CD4-positive, alpha-beta T cell treated with Interferon alpha-2 for 1 hour (primary cell): ENCODE measurements at regions not wholly inside any gene's neighbourhood (a gene's known extent, or its start where the extent isn't known, plus 50 kb on each side); places are given as distances from the start of the nearest gene placed in this dataset.

Experiments used
- DNase-seq, 2 donors: peaks; one replicate each; pipeline ENCODE4 v3.0.0-alpha.2; 2020 to 2022

DNA sequence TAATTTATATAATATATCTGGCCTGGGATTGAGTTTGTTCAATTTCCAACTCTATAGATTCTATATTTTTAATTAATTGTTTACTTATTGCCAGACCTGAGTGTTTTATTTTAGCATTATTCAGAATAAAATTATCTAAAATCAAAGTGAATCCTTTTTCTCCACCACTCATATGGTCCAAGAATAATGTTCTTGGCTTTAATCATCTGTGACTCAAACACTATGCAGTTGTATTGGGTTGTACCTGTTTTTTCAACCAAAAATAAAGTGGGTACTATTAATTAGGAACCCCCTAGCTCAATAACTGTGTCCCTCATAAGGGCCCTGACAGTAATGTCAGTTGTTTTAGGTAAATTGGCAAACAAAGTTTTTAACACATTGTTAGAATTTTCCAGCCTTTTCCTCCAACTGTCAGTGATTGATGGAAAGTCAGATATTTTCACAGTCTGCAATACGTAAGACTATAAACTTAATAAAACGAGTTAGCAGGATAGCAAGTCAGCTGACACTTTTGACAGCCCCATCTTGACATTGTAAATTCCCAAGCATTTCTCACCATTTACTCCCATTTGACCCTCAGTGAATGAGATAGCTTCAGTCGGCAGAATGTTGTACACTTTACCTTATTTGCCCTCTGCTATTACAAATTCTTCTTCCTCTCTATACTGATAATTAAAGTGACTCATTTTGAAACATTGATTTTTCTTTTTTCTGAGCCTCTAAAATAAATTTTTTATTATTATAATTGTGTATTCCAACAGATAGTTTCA is 587.4 kb downstream of the METTL4 start:
- DNase-seq = no peak

GRCh38 chr18:1993866-1994265 is 577.4 kb downstream of the METTL4 start:
- no peak for DNase-seq

GRCh38 chr18:1994471-1994870 is 576.8 kb downstream of the METTL4 start:
- no peak for DNase-seq

DNA sequence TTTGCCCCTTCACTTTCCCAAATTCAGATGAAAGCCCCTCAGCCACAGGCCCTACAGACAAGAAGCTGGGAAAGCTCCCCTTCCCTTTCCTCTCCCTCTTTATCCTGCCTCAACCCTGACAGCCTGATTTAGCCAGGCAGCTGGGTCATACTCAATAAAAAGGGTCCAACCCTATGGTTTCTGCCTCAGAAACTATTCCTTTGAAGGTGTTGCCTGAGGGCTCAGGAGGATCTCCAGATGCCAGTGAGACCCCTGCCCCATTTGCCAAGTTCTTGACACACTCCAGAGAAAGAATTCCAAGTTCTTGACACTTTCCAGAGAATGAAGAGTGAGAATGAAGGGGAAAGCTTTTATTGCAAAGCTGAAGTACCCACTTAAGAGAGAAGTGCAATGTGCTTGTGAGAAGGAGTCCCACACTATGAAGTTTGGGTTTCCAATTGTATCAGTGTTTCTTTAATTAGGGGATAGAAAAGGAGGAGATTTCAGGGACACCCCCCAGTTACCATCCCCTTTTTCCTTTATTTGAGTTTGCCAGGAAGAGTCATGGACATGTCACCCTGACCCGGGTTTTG is 576.2 kb downstream of the METTL4 start:
- DNase-seq = no peak

DNA sequence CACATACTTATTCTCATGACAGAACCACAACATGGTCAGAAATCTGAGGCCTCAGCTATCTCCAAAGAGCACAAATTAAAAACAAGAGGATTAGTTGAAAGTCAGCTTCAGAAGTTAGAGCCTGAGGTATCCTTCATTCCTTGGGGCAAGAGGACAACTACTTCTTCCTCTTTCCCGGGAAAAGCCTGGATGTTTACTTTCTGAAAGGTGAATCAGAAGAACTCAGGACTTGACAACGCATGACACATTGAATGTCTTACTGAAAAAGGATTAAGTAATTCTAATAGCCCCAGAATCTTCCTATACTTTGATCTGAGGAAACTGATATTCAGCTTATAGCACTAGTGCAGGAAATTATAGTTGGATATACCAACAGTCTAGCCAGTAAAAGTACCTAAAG is 573.2 kb downstream of the METTL4 start:
- DNase-seq = no peak

- DNase-seq = no peak
Observed at GRCh38 chr18:1999387-1999786, 571.9 kb downstream of the METTL4 start.

DNA sequence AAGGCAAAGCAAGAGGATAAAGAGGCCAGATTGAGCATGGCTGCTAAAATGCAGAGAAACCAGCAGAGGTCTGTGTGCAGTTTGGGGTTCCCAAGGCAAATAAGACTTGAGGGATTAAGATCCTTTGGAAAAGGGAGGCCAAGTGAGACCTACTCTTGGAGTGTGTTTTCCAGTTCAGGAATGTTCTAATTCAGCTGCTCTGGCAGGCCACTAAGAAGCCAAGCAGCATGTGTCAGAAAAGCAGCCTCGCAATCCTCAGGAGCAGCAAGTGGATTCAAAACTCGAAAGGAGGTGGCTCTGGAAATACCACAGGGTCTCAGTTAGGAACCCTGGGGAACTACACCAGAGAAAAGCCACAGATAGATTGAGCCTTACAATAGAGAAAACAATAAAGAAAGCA is 569.2 kb downstream of the METTL4 start:
- no peak for DNase-seq

- no peak for DNase-seq
Observed at GRCh38 chr18:2002604-2003003, 568.7 kb downstream of the METTL4 start.

DNA sequence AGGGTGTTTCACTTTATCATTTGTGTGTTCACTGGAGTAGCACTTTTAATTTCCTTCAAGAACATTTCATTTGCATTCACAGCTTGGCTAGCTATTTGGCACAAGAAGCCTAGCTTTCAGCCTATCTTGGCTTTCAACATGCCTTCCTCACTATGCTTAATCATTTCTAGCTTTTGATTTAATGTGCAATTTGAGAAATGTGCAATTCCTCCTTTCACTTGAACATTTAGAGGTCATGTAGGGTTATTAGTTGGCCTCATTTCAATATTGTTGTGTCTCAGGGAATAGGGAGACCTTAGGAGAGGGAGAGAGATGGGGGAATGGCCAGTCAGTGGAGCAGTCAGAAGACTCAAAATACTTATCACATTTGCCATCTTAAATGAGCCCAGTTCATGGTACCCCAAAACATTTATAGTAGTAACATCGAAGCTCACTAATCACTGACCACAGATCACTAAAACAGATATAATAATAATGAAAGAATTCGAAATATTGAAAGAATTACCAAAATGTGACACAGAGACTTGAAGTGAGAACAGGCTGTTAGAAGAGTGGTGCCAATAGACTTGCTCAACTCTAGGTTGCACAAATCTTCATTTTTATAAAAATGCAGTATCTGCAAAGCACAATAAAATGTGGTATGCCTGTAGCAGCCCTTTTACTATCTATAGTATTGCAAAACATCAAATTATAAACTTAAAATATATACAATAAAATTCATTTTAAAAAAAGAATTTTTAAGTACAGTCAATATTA is 561.2 kb downstream of the METTL4 start:
- DNase-seq = no peak

GRCh38 chr18:2027016-2027415 is 544.3 kb downstream of the METTL4 start:
- DNase-seq = no peak

DNA sequence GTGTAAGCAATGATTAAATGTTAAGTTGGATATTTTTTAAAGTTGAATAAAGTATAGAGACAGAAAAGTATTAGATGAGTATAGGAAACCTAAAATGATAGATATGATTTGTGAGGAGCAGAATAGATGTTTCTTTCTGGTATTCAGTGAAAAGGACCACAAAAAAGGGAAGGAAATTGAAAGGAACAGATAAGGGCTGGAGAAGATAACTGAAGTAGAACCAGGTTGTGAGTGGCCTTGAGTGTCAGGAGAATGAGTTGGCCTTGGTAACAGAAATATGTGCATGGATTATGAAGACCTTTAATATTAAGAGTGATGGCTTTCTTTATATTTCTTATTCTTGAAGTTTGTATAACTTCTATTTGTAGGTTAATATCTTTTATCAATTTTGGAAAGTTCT is 543.5 kb downstream of the METTL4 start:
- DNase-seq = no peak

GRCh38 chr18:2028986-2029385 is 542.3 kb downstream of the METTL4 start:
- no peak for DNase-seq

DNA sequence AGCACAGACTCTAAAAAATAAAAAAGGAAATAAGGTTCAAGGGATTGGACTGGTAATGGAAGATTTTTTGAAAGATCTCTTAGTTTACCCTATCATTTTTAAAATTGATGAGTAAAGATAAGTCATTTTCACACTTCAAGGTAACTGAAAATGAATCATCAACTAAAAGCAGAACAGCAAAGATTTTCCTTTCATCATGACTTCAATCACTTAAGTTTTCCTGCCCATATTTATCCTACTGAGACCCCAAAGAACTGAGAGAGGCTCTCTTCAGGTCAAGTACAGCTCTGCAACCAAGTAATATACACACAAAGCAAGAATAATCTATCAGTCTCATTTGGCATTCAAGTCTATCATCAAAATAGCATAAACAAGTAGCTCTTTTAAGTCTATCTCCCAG is 540.7 kb downstream of the METTL4 start:
- no peak for DNase-seq

- no peak for DNase-seq
Observed at GRCh38 chr18:2032036-2032435, 539.3 kb downstream of the METTL4 start.

DNA sequence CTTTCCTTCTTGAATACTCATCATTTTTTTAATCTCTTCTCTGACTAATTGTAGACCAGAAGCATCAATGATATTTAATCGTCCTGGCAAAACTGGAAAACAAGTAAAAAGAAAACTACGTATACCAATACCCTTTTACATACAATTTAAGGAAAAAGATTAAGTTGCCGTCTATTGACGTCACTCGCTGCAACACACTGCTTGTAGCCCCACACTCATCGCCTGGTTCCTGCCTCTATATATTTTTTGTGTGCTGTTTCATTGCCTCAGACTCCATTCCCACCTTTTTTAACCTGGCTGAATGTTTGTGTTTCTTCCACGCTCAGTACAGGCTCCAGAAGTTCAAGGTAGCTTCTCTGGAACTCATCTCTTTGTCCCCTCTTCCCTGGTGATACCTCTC is 536.2 kb downstream of the METTL4 start:
- DNase-seq = no peak

DNA sequence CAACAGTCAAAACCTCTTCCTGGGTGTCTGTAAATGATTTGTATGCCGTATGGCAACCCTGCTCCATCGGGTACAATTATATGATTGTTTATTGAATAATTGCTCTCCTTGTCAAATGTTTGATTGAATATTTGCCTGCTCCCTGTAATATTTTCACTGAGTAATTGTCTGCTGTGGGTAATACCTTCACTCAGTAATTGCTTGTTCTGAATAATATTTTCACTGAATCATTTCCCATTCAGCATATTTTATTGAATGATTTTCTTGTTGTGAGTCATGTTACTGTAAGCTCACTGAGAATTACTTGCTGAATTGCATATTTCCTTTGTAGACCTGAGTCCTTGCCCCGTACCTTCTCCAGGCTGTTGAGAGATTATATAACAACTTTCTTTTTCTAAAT is 535.2 kb downstream of the METTL4 start:
- DNase-seq = no peak

- DNase-seq = no peak
Observed at GRCh38 chr18:2040279-2040678, 531.0 kb downstream of the METTL4 start.

DNA sequence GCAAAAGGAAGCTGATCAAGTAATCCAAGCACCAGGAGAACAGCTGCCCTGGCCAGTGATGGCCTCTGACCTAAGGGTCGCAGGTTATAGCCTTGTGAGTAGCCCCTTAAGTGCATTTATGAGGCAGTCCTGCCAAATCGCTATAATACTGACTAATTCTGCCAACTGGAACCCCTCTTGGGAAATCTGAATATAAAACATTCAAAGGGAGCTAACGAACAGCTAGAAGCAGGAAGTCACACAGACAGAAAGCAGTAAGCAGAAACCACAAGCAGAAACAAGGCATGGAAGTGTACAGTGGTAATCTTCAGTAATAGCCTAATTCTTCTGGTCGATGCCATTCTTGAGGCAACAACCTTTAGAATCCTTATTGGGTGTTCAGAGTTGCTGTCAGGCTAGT is 521.3 kb downstream of the METTL4 start:
- no peak for DNase-seq

DNA sequence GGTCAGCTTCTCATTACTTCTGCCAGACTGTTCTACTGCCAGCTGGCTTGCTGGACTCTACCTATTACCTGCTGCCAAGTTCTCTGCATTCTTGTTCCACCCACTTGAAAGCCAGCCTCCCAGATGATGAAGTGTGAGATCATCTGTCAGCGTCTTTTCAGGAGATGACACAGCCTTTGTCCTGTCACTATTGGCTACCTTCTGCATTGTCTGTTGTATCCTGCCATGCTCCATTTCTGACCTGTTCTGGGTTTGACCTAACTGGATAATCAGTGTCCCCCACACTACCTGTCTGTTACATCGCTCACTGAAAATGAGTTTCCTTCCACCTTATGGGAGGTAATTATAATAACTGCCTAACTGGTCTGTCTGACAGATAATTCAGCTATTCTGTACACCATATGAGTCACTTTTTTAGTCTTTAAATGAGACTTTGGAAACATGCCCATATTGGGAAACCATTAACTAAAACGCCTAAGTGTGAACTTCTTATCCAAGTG is 520.6 kb downstream of the METTL4 start:
- no peak for DNase-seq

DNA sequence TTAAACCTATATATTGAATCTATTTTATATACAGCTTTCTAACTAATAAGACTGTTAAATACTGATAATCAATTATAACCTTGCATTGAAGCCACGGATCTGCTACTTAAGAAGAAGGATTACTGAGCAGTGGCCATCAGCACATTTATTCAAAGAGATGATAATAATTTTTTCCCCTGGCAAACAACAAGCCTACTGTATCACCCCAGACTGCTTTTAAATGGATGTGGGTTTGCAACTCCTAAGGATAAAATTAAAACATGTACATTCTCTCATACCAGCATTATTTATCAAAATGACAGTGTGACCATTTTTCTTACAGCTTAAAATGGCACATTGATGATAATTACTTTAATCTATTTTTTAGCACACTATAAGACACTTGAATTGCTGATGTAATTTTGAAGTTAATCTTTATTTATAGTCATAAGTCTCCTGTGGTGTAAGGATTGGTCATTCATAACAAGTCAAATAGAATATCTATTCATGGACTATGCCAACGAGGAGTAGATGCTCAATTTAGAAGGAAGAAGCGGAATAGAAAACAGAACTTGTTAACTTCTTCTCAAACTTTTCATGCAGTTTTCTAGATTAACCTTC is 517.7 kb downstream of the METTL4 start:
- DNase-seq = no peak

DNA sequence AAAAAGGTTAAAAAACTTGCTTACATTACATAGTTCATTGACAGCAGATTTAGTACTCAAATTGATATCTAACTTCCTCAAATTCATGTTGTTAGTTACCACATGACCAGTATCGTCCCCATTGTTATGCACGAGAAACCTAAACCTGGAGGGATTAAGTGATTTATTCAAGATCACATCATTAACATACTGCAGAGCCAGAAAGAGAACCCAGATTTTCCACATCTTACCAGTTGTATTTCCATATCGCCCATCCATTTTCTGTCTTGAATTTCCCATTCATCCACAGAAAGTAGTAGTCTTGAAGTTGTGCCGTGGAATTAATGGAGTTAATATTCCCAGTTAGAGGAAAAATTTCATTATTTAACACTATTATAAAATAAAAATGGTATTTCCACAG is 512.0 kb downstream of the METTL4 start:
- no peak for DNase-seq

- no peak for DNase-seq
Observed at GRCh38 chr18:2060086-2060485, 511.2 kb downstream of the METTL4 start.

DNA sequence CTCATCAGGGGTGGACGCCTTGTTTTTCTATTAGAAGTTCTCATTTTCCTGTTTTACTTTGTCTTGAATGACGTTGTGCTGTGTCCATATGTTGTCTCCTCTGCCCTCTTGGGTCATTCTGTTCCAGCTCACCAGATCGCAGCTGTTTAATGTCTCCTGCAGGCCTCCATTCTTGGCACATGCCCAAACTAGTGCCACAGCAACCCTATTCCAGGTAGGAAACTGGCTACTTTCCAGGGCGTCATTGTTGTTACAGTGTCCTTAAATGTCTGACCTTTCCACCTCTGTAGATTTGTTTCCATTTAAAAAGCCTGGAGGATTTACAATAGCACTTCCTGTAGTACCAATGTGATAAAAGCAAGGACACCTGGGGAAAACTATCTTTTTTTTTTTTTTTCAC is 500.7 kb downstream of the METTL4 start:
- DNase-seq = no peak

GRCh38 chr18:2075499-2075898 is 495.8 kb downstream of the METTL4 start:
- no peak for DNase-seq
